Thoracic aorta (tissue), 2 donors: ENCODE measurements at regions not wholly inside any gene's neighbourhood (a gene's known extent, or its start where the extent isn't known, plus 50 kb on each side); places are given as distances from the start of the nearest gene placed in this dataset.

Source experiments
- ATAC-seq: fragments of 150-250 bp; one replicate; pipeline ENCODE4 v1.8.0; 2017; ENCODE audit warnings: low read depth; ENCODE audit not compliant: insufficient number of reproducible peaks, low FRiP score
- DNase-seq: peaks from one replicate; pipeline ENCODE4 v3.0.0-alpha.2; 2020; ENCODE audit warnings: low spot score
- H3K27ac ChIP-seq, 2 donors: fragments of 200-600 bp; sonication (generic); 1 replicate in 1 of 2; 2 replicates in 1 of 2; pipeline ENCODE4 v1.5.1; 2016; ENCODE audit warnings: mild to moderate bottlenecking in 2 of 2, moderate library complexity in 2 of 2
- H3K27me3 ChIP-seq: fragments of 200-600 bp; sonication (generic); replicated peaks from 2 replicates; pipeline ENCODE4 v1.6.0; 2016; ENCODE audit warnings: mild to moderate bottlenecking; ENCODE audit not compliant: insufficient read depth
- H3K36me3 ChIP-seq: fragments of 200-600 bp; sonication (generic); one replicate; pipeline ENCODE4 v1.5.1; 2016
- H3K4me1 ChIP-seq, 2 donors: fragments of 200-600 bp; sonication (generic); 1 replicate in 1 of 2; 2 replicates in 1 of 2; pipeline versions ENCODE4 v1.5.1 to v1.6.0; 2016; ENCODE audit warnings: low read depth in 2 of 2, mild to moderate bottlenecking in 1 of 2; ENCODE audit not compliant: control insufficient read depth in 1 of 2
- H3K4me3 ChIP-seq: fragments of 200-600 bp; sonication (generic); 2 replicates; pipeline ENCODE4 v1.5.1; 2016; ENCODE audit warnings: mild to moderate bottlenecking
- H3K9me3 ChIP-seq: fragments of 200-600 bp; sonication (generic); 2 replicates; pipeline ENCODE4 v1.5.1; 2016
- CTCF ChIP-seq: fragments of 200-600 bp; sonication (generic); IDR thresholded peaks from one replicate; pipeline ENCODE4 v1.5.1; 2019; ENCODE audit warnings: antibody characterized with exemption

DNA sequence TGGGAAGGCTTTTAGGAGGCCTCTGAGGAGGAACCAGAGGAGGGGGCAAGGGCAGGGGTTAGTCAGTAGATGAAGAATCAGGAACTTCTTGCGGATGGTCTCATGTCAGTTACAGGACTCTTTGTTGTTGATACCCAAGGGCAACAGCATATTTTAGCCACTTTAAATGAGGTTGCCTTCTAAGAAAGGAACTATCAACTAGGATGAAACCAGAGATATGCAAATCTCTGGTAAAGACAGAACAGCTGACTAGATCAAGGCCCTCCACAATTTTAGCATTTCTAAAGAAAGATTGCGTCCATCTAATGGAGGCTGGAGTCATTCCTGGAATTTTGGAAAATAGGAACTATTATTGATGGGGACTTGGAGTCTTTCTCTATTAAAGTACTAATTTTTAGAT is 57.7 kb upstream of the KLF4 start:
- H3K27ac ChIP-seq = no peak overlapping the region

GRCh38 chr9:107546859-107547258 is 57.3 kb upstream of the KLF4 start:
- Histone ChIP-seq H3K27me3 (no peaks in the 10 kb centered on the region), H3K4me1 (peaks cover 0 to 15% of the 10 kb centered on the region in 2 donors), H3K36me3 (no peaks in the 10 kb centered on the region), H3K9me3 (no peaks in the 10 kb centered on the region), H3K27ac (no peak overlapping the region), H3K4me3 (no peak overlapping the region)
- ATAC-seq = no peak
- no peak for DNase-seq
- TF ChIP-seq CTCF = no peak

More for the DNA sequence above, 57.7 kb upstream of the KLF4 start:
- ATAC-seq (no peak), DNase-seq (no peak)
- peaks cover 0 to 15% of the 10 kb centered on the region in 2 donors for H3K4me1 ChIP-seq
- H3K27me3 ChIP-seq = no peaks in the 10 kb centered on the region
- H3K36me3 ChIP-seq = no peaks in the 10 kb centered on the region
- no peaks in the 10 kb centered on the region for H3K9me3 ChIP-seq
- no peak for TF ChIP-seq CTCF
- no peak overlapping the region for H3K4me3 ChIP-seq

GRCh38 chr9:107545036-107545435 is 55.5 kb upstream of the KLF4 start:
- H3K9me3 ChIP-seq = no peaks in the 10 kb centered on the region

GRCh38 chr9:107542411-107543157 is 53.0 kb upstream of the KLF4 start:
- H3K36me3 ChIP-seq = no peaks in the 10 kb centered on the region
- no peak for DNase-seq
- no peak for TF ChIP-seq CTCF
- H3K27me3 ChIP-seq = no peaks in the 10 kb centered on the region
- H3K4me3 ChIP-seq = no peak overlapping the region
- H3K27ac ChIP-seq = no peak overlapping the region
- H3K4me1 ChIP-seq = no peaks in the 10 kb centered on the region
- no peaks in the 10 kb centered on the region for H3K9me3 ChIP-seq
- no peak for ATAC-seq

More at GRCh38 chr9:107545036-107545435, 55.5 kb upstream of the KLF4 start:
- no peaks in the 10 kb centered on the region for H3K36me3 ChIP-seq
- H3K4me3 ChIP-seq = no peak overlapping the region
- DNase-seq (no peak), ATAC-seq (no peak)
- no peak overlapping the region for H3K27ac ChIP-seq
- H3K4me1 ChIP-seq = peaks cover 0 to 15% of the 10 kb centered on the region in 2 donors
- H3K27me3 ChIP-seq = no peaks in the 10 kb centered on the region
- TF ChIP-seq CTCF = no peak

DNA sequence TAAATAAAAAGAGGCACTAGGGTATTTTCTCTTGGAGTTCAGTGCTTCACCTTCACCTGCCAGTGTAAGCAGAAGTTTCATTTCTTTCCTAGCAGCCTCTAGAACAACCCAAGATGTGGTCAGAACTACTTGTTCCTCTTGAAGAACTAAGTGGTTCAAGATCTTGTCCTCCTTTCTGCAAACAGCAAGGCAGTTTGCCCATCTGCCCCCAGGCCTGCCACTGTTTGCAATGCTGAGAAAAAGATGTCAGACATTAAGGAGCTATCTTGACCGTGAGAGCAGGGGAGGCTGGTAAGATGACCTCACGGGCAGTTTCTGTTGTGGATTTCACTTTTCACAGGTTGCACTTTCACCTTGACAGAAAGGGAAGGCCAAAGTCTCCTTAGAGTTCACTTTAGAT is 52.0 kb upstream of the KLF4 start:
- no peak for TF ChIP-seq CTCF
- Histone ChIP-seq H3K36me3 (no peaks in the 10 kb centered on the region), H3K27me3 (no peaks in the 10 kb centered on the region), H3K27ac (no peak overlapping the region), H3K4me3 (no peak overlapping the region), H3K9me3 (no peaks in the 10 kb centered on the region), H3K4me1 (no peaks in the 10 kb centered on the region)
- ATAC-seq (no peak), DNase-seq (no peak)
